GM21717 (cell line): ENCODE measurements at regions not wholly inside any gene's neighbourhood (a gene's known extent, or its start where the extent isn't known, plus 50 kb on each side); places are given as distances from the start of the nearest gene placed in this dataset.
"Not testable (repeated sequence)": the region's sequence is repeated elsewhere in the genome, so short reads cannot be mapped to it uniquely, and the experiment has no call there.

ENCODE experiments used
- ATAC-seq: cut with Tn5 transposase; IDR thresholded peaks from one replicate; pipeline ENCODE4 v1.9.1; 2021; ENCODE audit warnings: mild to moderate bottlenecking, moderate library complexity; ENCODE audit not compliant: unreplicated experiment

DNA sequence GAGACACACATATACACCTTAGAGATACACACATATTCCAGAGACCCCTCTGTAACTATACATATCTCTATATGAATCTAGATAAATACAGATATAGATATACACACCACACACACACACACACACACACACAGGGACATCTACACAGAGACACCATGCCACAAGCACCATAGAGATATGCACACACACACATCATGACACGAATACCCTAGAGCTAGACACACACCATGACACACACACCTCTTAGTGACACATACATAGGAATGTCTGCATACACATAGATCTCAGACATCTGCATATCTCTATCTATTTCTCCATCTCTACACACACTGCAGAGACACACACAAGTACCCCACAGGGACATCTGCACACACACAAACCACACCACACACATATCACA is 270.0 kb downstream of the CYRIA start:
- no peak for ATAC-seq

DNA sequence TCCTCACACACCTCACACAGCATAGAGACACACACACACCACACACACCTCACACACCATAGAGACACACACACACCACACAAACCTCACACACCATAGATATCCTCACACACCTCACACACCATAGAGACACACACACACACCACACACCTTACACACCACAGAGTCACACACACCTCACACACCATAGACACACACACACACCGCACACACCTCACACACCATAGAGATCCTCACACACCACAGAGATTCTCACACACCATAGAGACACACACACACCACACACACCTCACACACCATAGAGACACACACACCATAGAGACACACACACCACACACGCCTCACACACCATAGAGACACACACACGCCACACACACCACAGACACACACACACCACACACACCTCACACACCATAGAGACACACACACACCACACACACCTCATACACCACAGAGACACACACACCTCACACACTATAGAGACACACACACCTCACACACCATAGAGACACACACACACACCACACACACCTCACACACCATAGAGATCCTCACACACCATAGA is 270.6 kb downstream of the CYRIA start:
- no peak for ATAC-seq

DNA sequence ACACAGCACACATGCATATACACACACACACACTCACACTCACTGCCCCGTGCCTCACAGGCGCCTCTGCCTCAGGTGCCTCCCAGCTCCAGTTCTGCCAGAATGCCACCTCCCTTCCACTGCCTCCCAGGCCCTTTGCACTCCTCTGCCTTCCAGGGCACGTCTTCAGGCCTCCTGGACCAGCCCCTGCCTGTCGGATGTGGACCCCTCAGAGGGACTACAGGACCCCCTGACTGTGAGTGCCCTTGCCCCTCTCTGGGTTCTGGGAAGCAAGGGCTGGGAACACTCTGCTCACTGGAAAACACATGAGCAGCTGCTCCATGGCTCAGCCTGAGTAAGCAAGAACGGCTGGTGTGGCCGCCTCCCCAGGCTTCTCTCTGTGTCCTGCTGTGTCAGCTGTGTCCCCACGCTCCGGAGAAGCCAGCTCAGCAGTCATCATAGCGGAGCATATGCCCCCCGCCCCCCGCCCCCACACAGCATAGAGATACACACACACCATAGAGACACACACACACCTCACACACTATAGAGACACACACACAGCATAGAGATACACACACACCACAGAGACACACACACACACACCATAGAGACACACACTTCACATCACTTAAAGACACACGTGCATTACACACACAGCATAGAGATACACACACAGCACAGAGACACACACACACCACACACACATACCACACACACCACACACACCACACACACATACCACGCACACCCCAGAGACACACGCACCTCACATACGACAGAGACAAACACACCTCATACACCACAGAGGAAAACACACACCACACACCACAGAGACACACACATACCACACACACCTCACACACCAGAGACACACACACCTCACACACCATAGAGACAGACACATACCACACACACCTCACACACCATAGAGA is 271.3 kb downstream of the CYRIA start:
- no peak for ATAC-seq

DNA sequence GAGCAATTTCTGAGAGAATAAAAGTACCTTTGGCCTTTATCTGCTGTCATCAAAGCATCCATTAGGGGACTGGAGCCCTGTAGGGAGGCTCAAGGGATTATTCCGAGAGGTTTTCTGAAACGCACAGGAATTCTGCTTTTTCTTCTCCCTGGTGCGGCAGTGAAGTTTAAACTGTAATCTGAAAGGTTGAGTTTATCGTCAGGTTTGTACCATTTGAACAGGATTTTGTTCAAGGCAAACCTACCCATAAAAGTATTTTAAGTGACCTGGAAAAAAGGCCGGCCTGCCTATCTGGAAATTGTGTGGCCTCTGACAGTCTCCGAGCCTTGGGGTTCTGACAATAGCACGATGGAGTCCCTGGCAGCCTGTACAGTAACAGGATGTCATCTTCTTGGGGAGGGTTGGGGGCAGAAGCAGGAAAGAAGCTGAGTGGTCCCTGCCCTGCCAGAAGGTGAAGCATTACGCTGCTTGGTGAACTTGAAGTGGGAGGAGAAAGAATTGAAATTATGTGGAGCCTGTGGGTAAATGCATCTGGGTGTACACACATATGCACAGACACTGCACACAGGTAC is 272.0 kb downstream of the CYRIA start:
- ATAC-seq, result no peak

DNA sequence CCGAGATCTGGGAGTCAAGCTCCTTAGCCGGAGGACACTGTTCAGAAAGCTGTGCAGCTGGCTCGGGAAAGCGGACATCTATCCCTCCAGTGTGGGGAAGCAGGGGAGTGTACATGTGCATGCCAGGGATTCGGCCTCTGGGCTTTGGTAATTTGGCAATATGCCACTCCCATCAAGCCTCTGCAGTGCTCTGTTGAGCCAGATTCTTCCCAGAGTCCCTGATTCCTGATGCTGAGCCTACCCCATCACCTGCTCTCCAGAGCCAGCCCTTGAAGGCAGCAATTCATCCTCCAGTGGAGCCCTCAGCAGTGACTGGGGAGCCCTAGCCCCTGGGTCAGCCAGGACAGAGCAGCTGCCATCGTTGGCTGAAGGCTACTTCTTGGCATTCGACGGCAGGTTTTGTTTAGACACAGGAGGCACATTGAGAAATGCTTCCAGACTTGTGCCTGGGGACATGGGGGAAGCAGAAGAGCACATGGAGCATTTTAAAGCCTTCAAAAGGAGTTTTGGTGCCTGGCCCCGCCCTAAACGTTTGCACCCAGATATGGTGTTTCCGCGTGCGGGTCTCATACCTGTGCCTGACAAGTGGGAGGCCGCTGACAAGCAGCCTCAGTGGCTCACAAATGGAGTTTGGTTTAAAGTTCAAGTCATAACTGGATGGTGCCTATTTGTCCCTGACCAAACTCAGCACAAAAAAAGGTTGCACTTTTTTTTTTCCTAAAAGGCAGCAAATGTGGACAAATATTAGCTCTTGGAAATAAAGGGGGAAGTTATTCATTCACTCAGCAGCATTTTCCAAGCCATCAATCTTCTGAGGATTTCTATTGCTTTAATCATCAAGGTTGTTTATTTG is 272.8 kb downstream of the CYRIA start:
- ATAC-seq, result no peak

DNA sequence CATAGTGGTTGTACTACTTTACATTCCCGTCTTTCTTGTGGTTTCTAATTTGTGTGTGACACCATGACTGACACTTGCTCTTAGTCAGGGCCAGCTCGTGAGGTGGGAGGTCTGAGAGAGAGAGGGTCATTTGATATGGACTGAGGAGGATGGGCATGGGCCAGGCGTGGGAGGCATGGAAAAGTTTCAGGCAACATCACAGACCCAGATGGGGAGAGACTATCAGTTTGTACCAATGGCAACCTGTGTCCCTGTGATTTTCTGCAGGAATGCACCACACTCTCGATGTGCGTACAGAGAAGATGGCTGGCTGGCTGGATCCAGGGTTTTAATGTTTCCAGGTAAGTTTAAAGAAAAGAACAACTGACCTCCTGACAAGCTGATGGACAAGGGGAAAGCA is 273.6 kb downstream of the CYRIA start:
- ATAC-seq, result no peak

DNA sequence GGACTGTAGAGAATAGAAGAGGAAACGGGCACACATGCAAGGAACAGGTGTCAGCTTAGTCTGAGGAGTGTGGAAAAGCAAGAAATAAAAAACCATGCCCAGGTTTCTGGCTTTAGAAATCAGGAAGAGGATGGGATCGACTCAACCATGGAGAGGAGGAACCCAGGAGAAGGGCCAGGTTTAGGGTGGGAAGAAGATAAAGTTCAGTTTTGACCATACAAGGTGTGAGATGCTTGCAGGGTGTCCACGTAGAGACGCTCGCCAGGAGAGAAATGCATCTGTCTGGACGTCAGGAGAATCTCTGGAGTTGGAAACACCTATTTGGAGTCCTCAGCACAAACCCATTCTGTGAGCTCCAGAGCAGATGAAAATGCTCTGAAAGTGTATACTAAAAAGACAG is 275.1 kb downstream of the CYRIA start:
- no peak for ATAC-seq

DNA sequence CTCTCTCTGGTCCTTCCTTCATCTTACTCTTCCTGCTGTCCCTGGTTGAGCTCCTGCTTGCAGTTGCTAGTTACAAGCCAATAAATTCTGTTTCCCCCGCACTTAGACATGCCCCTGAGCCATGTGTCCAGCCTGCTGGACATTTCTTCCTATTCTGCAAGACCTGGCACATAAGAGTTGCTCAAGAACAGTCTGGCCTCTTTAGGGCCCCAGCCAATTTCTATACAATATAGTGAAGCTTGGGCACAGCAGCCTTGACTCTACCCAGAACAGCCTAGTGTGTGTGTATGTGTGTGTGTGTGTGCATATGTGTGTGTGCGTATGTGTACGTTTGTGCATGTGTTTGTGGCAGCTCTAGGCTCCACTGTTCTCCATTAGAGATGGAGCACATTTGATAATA is 276.0 kb downstream of the CYRIA start:
- no peak for ATAC-seq

DNA sequence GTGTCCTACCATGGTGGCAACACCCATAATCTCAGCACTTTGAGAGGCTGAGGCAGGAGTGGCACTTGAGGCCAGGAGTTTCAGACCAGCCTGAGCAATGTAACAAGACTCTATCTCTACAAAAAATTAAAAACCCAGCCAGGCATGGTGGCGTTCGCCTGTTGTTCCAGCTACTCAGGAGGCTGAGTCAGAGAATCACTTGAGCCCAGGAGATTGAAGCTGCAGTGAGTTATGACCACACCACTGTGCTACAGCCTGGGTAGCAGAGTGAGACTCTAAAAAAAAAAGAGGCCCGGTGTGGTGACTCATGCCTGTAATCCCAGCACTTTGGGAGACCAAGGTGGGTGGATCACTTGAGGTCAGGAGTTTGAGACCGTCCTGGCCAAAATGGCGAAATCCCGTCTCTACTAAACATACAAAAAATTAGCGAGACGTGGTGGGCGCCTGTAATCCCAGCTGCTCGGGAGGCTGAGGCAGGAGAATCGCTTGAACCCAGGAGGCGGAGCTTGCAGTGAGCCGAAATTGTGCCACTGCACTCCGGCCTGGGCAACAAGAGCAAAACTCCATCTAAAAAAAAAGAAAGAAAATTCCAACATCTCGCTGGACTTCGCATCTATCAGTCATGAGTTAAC is 277.3 kb downstream of the CYRIA start:
- ATAC-seq, result not testable (repeated sequence)

DNA sequence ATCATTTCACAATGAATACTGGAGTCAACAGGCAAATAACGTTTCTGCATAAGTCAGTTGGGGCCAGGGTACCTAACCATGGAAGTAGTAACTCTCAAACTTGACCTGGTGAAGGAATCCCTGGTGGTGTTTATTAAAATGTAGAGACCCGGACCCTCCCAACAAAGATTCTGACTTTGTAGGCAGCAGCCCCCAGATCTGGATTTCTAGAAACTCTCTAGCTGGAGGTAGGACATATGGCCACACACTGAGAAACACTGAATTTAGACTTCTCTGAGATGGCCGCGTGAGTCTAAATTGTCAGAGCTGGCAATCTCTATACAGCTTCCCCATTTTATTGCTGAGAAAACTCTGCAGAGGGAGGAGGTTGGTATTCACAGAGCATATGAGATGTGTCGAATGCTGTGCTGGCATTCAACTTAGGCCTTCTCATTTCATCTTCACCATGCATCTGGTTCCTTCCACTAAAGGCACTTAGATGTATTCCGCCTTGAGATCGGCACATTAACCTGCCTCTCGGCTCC is 278.1 kb downstream of the CYRIA start:
- no peak for ATAC-seq

DNA sequence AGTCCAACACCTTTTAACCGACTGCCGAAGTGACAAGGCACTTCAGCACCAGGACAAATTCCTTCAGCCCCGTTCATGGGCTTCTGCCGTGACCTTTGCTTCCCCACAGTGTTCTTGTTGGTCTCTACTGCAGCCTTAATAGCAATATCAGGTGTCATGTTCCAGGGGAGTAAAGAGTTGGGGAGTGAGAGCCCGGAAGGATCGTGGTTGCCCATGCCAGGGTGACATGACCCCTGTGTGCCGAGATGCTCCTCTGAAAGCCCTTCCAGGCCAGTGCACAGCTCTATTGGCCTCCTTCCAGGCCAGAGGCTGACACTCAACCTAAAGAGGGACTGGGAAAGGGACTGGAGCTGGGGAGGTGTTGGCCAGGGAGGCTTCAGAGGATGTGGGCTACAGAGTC is 279.2 kb downstream of the CYRIA start:
- ATAC-seq, result no peak

DNA sequence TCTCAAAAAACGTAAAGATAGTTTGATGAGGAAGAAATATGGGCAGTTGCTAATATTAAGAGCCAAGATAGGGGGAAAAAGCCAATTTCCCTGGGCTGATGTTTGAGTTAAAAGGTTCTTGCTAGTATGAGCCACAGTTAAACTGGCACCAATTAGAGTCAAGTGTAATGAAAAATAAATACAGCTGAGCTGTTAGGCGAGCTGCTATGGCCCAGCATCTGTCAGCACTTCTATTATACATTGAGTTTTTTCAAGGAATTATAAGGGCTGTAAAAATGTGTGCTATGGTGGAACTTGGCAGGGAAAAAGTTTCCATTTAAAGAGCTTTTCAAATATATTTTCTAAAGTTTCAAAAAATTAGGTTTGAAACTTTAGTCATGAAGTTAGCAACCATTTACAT is 279.6 kb downstream of the CYRIA start:
- ATAC-seq, result no peak

DNA sequence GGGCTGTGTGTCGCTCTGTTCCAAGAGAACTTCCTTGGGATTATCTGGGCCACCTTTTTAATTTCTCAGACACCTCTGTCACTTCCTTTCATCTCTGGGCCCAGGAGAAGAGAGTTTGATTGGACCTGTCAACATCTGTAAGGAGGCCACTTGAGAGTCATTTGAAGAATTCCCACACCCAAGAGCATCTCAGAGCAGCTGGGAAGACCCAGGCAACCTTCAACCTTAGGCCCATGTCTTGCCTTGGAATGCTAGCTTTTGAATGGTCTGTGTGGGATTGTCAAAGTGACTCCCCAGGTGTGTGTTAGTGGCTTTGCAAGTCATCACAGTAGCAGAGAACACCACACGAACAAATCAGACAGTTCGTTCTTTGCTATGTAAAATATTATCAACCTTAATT is 280.3 kb downstream of the CYRIA start:
- ATAC-seq, result no peak

DNA sequence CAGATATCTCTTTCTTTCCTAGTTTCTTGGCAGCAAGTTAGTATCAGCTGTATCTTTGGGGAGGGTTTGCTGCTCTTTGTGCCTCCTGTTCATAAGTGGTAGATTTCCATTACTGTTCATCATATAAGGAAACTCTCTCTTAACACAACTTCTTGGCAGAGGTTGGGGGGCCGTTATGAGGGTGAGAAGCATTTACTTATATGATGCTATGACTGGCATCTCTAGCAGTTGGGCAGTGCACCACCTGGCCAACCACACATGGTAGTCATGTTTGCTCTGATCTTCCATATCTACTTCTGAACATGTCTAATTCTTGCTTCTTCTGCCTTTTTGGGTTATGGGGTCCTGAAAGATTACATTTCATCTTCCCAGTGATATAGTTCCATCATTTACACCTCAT is 282.2 kb downstream of the CYRIA start:
- no peak for ATAC-seq

DNA sequence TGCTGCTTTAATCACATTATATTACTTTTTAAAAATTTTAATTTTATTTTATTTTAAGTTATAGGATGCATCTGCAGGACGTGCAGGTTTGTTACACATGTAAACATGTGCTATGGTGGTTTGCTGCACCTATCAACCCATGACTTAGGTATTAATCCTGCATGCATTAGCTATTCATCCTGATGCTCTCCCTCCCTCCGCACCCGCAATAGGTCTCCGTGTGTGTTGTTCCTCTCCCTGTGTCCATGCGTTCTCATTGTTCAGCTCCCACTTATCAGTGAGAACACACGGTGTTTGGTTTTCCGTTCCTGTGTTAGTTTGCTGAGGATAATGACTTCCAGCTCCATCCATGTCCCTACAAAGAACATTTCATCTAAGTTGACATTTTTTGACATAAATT is 283.2 kb downstream of the CYRIA start:
- no peak for ATAC-seq

DNA sequence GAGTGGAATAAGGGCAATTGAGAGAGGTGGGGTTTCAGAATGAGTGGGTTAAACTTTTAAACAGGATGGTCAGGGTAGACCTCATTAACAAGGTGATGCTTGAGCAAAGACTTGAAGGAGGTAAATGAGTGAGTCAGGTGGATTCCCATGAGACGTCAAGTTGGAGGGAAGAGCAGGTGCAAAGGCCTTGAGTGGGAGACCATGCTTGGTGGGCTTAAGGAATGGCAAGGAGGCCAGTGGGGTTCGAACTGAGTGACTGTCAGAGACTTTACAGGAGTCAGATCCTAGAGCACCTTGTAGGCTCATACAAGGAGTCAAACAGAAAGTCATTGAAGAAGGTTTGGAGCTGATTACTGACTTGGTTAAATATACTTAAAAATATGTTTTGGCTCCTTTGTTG is 284.1 kb downstream of the CYRIA start:
- no peak for ATAC-seq

DNA sequence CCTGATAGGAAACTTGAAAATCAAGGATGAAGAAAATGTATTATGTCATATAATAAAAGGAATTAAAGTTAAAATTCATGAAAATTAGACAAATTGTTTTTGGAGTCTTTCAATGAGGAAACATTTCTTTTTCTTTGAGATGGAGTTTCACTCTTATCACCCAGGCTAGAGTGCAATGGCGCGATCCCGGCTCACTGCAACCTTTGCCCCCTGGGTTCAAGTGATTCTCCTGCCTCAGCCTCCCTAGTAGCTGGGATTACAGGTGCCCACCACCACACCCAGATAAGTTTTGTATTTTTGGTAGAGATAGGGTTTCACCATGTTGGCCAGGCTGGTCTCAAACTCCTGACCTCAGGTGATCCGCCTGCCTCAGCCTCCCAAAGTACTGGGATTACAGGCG is 285.7 kb downstream of the CYRIA start:
- ATAC-seq, result not testable (repeated sequence)

DNA sequence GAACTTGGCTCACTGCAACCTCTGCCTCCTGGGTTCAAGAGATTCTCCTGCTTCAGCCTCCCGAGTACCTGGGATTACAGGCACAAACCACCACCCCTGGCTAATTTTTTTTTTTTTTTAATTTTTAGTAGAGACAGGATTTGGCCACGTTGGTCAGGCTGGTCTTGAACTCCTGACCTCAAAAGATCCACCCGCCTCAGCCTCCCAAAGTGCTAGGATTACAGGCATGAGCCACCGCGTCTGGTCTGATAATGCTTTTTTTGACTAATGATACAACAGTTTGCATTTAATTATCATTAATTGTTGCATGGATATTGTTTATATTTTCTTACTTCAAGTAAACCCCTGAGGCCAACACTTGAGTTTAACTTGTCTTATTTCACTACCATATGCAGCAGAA is 286.6 kb downstream of the CYRIA start:
- ATAC-seq, result not testable (repeated sequence)

DNA sequence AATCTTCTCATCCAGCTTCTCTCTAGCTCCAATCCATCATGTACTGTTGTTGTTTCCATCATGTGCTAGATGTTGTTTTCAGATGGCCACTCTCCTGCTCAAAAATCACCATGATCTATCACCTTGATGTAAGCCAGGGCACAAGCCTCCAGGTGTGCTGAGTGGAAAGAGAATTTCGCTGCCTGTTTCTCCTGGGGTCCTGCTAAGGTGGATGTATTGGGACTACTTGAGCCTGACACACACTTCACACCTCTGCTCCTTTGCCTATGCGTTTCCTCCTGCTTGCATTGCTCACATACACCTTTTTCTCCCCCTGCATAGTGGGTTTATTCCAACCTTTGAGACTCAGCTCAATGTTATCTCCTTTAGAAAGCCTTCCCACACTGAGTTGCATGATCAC is 287.6 kb downstream of the CYRIA start:
- ATAC-seq, result no peak

DNA sequence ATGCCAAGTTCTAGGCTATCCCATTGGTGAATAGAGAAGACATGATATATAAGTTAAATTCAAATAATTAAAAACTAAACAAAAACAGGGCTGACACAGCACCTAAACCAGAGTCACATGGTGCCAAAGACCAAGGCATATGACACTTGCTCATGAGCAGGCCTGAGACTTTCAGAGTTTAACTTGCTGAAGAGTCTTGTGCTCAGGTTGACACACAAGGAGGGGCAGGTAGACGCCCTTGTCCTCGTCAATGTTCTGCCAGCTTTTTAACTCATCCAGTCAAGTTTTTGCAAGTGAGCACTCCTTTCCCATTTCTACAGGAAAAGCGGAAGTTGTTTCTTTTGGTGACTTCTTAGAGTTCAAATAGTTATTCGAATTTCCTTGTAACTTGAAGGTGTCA is 289.7 kb downstream of the CYRIA start:
- no peak for ATAC-seq

DNA sequence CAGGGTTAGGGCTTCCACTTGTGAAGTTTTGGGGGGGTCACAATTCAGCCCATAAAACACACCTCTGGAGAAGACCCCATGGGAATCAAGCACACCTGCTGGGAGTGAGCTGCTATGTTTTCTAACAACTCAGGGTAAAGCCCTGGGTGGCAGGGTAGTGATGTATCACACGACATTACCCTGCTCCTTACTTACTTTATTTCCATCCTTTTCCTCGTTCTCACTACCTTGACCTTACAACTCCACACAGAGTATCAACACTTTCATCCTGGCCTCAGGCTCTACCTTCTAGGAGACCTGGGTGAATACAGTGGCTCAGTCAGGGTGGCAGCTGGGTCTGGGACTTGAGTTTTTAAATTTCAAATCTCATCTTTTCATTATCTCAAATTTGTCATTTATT is 290.3 kb downstream of the CYRIA start:
- ATAC-seq, result no peak
